ENCODE measurements at regions not wholly inside any gene's neighbourhood (a gene's known extent, or its start where the extent isn't known, plus 50 kb on each side); places are given as distances from the start of the nearest gene placed in this dataset.

- H3K27me3 ChIP-seq = no peaks in the 10 kb centered on the region
- H3K27ac ChIP-seq = no peak overlapping the region
- H3K4me3 ChIP-seq = no peak overlapping the region
- DNase-seq = peak in 1 of 7 donors; percentile 5
- H3K36me3 ChIP-seq (replicated peaks in 1 of 2) = no peaks in the 10 kb centered on the region
- no peaks in the 10 kb centered on the region for H3K9me3 ChIP-seq (replicated peaks in 1 of 3)
- intact Hi-C loops (cut with DNase I) = no loop called here
- no peaks in the 10 kb centered on the region for H3K4me1 ChIP-seq (replicated peaks in 1 of 2)
- no peak for TF ChIP-seq POLR2A (IDR thresholded peaks at IDR 0.05)
- TF ChIP-seq, protein P1, sequence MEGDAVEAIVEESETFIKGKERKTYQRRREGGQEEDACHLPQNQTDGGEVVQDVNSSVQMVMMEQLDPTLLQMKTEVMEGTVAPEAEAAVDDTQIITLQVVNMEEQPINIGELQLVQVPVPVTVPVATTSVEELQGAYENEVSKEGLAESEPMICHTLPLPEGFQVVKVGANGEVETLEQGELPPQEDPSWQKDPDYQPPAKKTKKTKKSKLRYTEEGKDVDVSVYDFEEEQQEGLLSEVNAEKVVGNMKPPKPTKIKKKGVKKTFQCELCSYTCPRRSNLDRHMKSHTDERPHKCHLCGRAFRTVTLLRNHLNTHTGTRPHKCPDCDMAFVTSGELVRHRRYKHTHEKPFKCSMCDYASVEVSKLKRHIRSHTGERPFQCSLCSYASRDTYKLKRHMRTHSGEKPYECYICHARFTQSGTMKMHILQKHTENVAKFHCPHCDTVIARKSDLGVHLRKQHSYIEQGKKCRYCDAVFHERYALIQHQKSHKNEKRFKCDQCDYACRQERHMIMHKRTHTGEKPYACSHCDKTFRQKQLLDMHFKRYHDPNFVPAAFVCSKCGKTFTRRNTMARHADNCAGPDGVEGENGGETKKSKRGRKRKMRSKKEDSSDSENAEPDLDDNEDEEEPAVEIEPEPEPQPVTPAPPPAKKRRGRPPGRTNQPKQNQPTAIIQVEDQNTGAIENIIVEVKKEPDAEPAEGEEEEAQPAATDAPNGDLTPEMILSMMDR (IDR thresholded peaks at IDR 0.05) = no peak
Measured at GRCh38 chr16:35569413-35569812, 2110.0 kb downstream of the TP53TG3F start.

GRCh38 chr16:35570946-35571345, 2111.5 kb downstream of the TP53TG3F start:
- Histone ChIP-seq H3K27ac (no peak overlapping the region), H3K4me1 (replicated peaks in 1 of 2) (no peaks in the 10 kb centered on the region), H3K27me3 (no peaks in the 10 kb centered on the region), H3K9me3 (replicated peaks in 1 of 3) (no peaks in the 10 kb centered on the region), H3K36me3 (replicated peaks in 1 of 2) (no peaks in the 10 kb centered on the region), H3K4me3 (no peak overlapping the region)
- DNase-seq = peak in 1 of 7 donors; percentile 18
- 29 to 46% (median 42%) methylated on average over 2 of the region's 2 CpGs for WGBS, 4 donors
- intact Hi-C loops (cut with DNase I) = no loop called here
- TF ChIP-seq, protein P1 (IDR thresholded peaks at IDR 0.05) = no peak
- TF ChIP-seq POLR2A (IDR thresholded peaks at IDR 0.05) = no peak

GRCh38 chr16:35572186-35572585, 2112.8 kb downstream of the TP53TG3F start:
- Histone ChIP-seq H3K4me3 (no peak overlapping the region), H3K4me1 (replicated peaks in 1 of 2) (no peaks in the 10 kb centered on the region), H3K27me3 (no peaks in the 10 kb centered on the region), H3K9me3 (replicated peaks in 1 of 3) (no peaks in the 10 kb centered on the region), H3K27ac (no peak overlapping the region), H3K36me3 (replicated peaks in 1 of 2) (no peaks in the 10 kb centered on the region)
- peak in 1 of 7 donors; percentile 7 for DNase-seq
- WGBS, 4 donors = 13 to 47% (median 29%) methylated on average over 3 of the region's 3 CpGs
- TF ChIP-seq, protein P1 (IDR thresholded peaks at IDR 0.05) = no peak
- no peak for TF ChIP-seq POLR2A (IDR thresholded peaks at IDR 0.05)
- intact Hi-C loops (cut with DNase I) = no loop called here

GRCh38 chr16:35573407-35573806, 2114.0 kb downstream of the TP53TG3F start:
- 69 to 84% (median 77%) methylated on average over 12 of the region's 12 CpGs for WGBS, 4 donors
- no peaks in the 10 kb centered on the region for H3K4me1 ChIP-seq (replicated peaks in 1 of 2)
- no peak for DNase-seq
- TF ChIP-seq, protein P1 (IDR thresholded peaks at IDR 0.05) = no peak
- no peak for TF ChIP-seq POLR2A (IDR thresholded peaks at IDR 0.05)
- H3K36me3 ChIP-seq (replicated peaks in 1 of 2) = no peaks in the 10 kb centered on the region
- no peaks in the 10 kb centered on the region for H3K9me3 ChIP-seq (replicated peaks in 1 of 3)
- no peak overlapping the region for H3K27ac ChIP-seq
- intact Hi-C loops (cut with DNase I) = no loop called here
- no peaks in the 10 kb centered on the region for H3K27me3 ChIP-seq
- H3K4me3 ChIP-seq = no peak overlapping the region

All from adrenal gland (tissue), 9 donors.